Anterior cingulate cortex (tissue), 58 donors: ENCODE measurements at regions not wholly inside any gene's neighbourhood (a gene's known extent, or its start where the extent isn't known, plus 50 kb on each side); places are given as distances from the start of the nearest gene placed in this dataset.
"Not testable (repeated sequence)": the region's sequence is repeated elsewhere in the genome, so short reads cannot be mapped to it uniquely, and the experiment has no call there.

Source experiments
- DNase-seq, 58 donors: peaks; one replicate each; lab custom pipeline; 2025; lab: John Stamatoyannopoulos, UW

- DNase-seq, result no peak
Measured at GRCh38 chr13:33679658-33680012, 138.3 kb upstream of the RFC3 start.

GRCh38 chr13:33682020-33682564, 135.9 kb upstream of the RFC3 start:
- no peak for DNase-seq

GRCh38 chr13:33682646-33683045, 135.3 kb upstream of the RFC3 start:
- DNase-seq, result not testable (repeated sequence)

GRCh38 chr13:33683376-33683775, 134.6 kb upstream of the RFC3 start:
- no peak for DNase-seq

GRCh38 chr13:33684874-33685273, 133.1 kb upstream of the RFC3 start:
- no peak for DNase-seq

GRCh38 chr13:33686772-33687480, 131.0 kb upstream of the RFC3 start:
- no peak for DNase-seq

GRCh38 chr13:33690354-33690753, 127.6 kb upstream of the RFC3 start:
- peak in 1 of 58 donors; percentile 1 for DNase-seq

- no peak for DNase-seq
Measured at GRCh38 chr13:33691980-33692379, 126.0 kb upstream of the RFC3 start.

GRCh38 chr13:33692531-33692930, 125.4 kb upstream of the RFC3 start:
- no peak for DNase-seq

GRCh38 chr13:33694546-33694945, 123.4 kb upstream of the RFC3 start:
- no peak for DNase-seq

- no peak for DNase-seq
Measured at GRCh38 chr13:33696530-33696929, 121.4 kb upstream of the RFC3 start.

- DNase-seq, result no peak
Measured at GRCh38 chr13:33697926-33698325, 120.0 kb upstream of the RFC3 start.

GRCh38 chr13:33707449-33707848, 110.5 kb upstream of the RFC3 start:
- no peak for DNase-seq

- no peak for DNase-seq
Measured at GRCh38 chr13:33710924-33711323, 107.0 kb upstream of the RFC3 start.

GRCh38 chr13:33711436-33711835, 106.5 kb upstream of the RFC3 start:
- no peak for DNase-seq

- DNase-seq, result peak in 1 of 58 donors; percentile 5
Measured at GRCh38 chr13:33717775-33718174, 100.2 kb upstream of the RFC3 start.

- DNase-seq, result no peak
Measured at GRCh38 chr13:33721724-33722123, 96.2 kb upstream of the RFC3 start.

- no peak for DNase-seq
Measured at GRCh38 chr13:33722216-33722915, 95.6 kb upstream of the RFC3 start.

- no peak for DNase-seq
Measured at GRCh38 chr13:33723365-33723764, 94.6 kb upstream of the RFC3 start.

GRCh38 chr13:33723772-33724435, 94.0 kb upstream of the RFC3 start:
- DNase-seq, result peak in 54 of 58 donors; percentile 3 to 87 (median 53)

GRCh38 chr13:33725340-33725739, 92.6 kb upstream of the RFC3 start:
- no peak for DNase-seq
